OCI-LY7 (cell line): ENCODE measurements at regions not wholly inside any gene's neighbourhood (a gene's known extent, or its start where the extent isn't known, plus 50 kb on each side); places are given as distances from the start of the nearest gene placed in this dataset.

Experiments
- CTCF ChIP-seq: fragments of 200-600 bp; sonication (generic); conservative IDR thresholded peaks from 2 replicates; pipeline ENCODE4 v1.5.1; 2014; ENCODE audit warnings: mild to moderate bottlenecking, antibody characterized with exemption, low read length, moderate library complexity, mixed read lengths
- EZH2phosphoT487 ChIP-seq: fragments of 200-600 bp; sonication (generic); IDR thresholded peaks from 2 replicates; pipeline ENCODE4 v1.6.1; 2018; ENCODE audit warnings: low read depth, borderline replicate concordance, mild to moderate bottlenecking, mixed run types, antibody characterized with exemption, low read length, moderate library complexity, mixed read lengths

DNA sequence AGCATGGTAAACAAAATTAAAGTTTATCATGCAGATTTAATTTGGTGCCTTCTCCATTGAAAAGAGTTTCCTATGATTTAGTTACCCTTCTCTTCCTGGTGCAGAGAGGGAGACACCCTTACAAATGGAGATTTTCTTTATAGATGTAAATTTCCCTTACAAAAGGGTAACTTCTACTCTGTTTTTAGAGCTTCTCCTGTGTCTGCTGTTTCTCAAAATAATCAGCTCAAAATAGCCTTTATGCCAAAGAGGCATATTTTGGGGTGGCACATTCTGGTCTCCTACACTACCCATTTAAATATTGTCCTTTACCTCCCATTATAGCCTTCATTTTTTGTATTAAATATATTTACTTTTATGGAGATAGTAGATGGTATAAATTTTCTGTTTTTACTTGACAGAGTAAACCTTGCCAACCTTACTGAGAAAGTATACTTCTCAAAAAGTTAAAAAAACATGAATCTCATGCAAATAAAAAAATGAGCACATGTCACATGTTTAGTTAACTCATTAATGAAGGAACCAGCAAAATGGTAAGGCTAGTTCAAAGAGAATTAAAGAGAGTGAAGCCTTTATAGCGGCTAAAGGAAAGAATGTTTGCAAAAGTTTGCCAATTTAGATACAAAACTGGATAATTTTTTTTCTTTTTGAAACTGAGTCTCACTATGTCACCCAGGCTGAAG is 83.3 kb upstream of the MSH6 start:
- no peak for TF ChIP-seq CTCF
- TF ChIP-seq EZH2phosphoT487, result no peak
